ENCODE measurements at regions not wholly inside any gene's neighbourhood (a gene's known extent, or its start where the extent isn't known, plus 50 kb on each side); places are given as distances from the start of the nearest gene placed in this dataset.

DNA sequence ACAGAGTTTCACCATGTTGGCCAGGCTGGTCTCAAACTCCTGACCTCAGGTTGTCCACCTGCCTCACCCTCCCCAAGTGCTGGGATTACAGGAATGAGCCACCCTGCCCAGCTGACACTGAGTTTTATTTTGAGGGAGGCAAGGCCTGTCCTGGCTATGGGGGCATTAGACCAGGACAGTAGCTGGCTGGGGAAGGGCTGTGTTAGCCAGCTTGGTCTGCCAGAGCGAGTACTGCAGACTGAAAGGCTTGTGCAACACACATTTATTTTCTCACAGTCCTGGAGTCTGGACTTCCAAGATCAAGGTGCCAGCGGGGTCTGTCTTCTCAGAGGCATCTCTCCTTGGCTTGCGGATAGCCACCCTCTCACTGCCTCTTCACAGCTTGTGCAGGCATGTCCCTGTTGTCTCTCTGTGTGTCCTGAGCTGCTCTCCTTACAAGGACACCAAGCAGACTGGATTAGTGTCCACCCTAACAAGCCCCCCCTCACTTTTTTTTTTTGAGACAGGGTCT, 59.4 kb upstream of the HAAO start:
- Histone ChIP-seq H3K36me3 (ENCODE audit: insufficient read depth, low read length) (no peaks in the 10 kb centered on the region), H3K4me1 (ENCODE audit: control insufficient read depth, insufficient read depth, low read length) (peaks cover 25% of the 10 kb centered on the region), H3K27me3 (ENCODE audit: control insufficient read depth, insufficient read depth, low read length) (no peaks in the 10 kb centered on the region), H3K4me3 (ENCODE audit: low read length) (no peak overlapping the region), H3K9ac (ENCODE audit: low read depth, low read length) (no peak overlapping the region), H3K4me2 (ENCODE audit: low read length) (no peak overlapping the region), H3K9me3 (replicated peaks; ENCODE audit: low read length) (no peaks in the 10 kb centered on the region)

DNA sequence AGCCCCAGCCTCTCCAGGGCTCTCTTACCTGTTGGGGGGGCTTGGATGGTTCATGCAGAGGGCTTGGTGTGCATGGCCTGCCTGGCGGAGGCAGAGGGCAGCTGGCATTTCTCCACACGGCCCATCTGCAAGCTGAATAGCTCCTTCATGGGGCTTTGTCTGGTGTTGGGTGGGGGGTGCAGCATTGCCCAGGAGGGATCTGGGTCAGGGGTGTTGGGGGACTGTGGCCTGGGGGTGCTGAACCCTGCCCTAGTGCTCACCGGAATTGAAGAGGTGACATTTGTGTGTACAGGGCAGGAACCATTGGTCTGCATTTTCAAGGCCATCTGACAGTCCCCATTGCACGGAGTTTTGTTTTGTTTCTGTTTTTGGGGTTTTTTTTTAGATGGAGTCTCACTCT, 58.8 kb upstream of the HAAO start:
- peaks cover 25% of the 10 kb centered on the region for H3K4me1 ChIP-seq (ENCODE audit: control insufficient read depth, insufficient read depth, low read length)
- H3K4me3 ChIP-seq (ENCODE audit: low read length) = no peak overlapping the region
- H3K9me3 ChIP-seq (replicated peaks; ENCODE audit: low read length) = no peaks in the 10 kb centered on the region
- no peak overlapping the region for H3K9ac ChIP-seq (ENCODE audit: low read depth, low read length)
- no peaks in the 10 kb centered on the region for H3K36me3 ChIP-seq (ENCODE audit: insufficient read depth, low read length)
- no peak overlapping the region for H3K4me2 ChIP-seq (ENCODE audit: low read length)
- no peaks in the 10 kb centered on the region for H3K27me3 ChIP-seq (ENCODE audit: control insufficient read depth, insufficient read depth, low read length)

DNA sequence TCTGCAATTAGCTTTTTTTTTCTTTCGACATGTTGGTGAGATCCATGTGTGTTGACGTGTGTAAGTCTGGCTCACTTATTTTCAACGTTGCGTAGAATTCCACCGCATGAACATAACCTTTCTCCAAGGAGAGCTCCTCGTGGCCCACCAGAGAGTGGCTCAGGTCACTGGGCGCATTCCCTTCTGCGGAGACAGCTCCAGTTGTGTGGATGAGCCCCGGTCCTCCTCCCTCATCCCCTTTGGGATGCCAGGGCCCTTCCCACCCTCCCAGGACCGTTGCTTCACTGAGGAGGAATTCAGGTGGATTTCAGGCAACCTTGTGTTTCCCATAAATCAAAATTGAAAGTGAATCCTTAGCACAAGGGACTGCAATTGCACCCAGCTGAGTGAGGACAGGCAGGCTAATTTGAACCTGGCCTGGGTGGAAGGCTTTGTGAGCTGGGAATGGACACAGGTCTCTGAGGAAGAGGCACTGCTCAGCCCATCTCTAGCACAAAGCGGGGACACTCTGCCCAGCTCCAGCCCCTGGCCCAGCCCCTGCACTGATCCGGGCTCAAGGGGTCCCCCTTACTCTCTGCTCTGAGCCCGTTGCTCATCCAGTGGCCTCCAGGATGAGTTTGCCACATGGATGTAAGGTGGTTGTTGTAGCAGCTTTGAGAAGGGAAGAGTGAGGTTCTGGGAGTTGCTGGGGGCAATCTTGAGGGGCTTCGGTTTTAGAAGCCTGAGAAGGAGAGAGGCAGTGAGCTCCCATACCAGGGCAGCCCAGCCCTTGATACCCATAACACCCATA, 57.8 kb upstream of the HAAO start:
- Histone ChIP-seq H3K9ac (ENCODE audit: low read depth, low read length) (no peak overlapping the region), H3K27me3 (ENCODE audit: control insufficient read depth, insufficient read depth, low read length) (no peaks in the 10 kb centered on the region), H3K36me3 (ENCODE audit: insufficient read depth, low read length) (no peaks in the 10 kb centered on the region), H3K4me2 (ENCODE audit: low read length) (no peak overlapping the region), H3K4me1 (ENCODE audit: control insufficient read depth, insufficient read depth, low read length) (peaks cover 32% of the 10 kb centered on the region), H3K4me3 (ENCODE audit: low read length) (no peak overlapping the region), H3K9me3 (replicated peaks; ENCODE audit: low read length) (no peaks in the 10 kb centered on the region)

DNA sequence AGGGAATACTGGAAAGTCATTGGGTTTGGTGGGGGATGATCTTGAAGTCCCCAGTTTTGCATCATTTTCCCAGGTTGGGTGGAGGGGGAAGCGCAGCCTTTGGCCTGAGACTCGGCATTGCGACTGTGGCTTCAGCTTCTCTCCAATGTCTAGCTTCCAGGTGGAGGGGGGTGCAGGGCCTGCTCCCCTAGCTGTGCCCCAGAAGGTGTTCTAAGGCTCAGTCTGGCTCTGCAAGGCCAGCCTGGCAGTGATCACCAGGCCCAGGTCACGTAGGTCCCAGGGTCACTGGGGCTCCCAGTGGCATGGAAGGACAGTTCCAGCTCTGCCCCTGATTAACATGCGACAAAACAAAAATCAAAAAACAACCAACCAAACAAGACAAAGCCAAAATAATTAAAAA, 56.9 kb upstream of the HAAO start:
- H3K9ac ChIP-seq (ENCODE audit: low read depth, low read length) = no peak overlapping the region
- H3K27me3 ChIP-seq (ENCODE audit: control insufficient read depth, insufficient read depth, low read length) = no peaks in the 10 kb centered on the region
- H3K36me3 ChIP-seq (ENCODE audit: insufficient read depth, low read length) = no peaks in the 10 kb centered on the region
- H3K4me1 ChIP-seq (ENCODE audit: control insufficient read depth, insufficient read depth, low read length) = peaks cover 34% of the 10 kb centered on the region
- no peak overlapping the region for H3K4me3 ChIP-seq (ENCODE audit: low read length)
- H3K9me3 ChIP-seq (replicated peaks; ENCODE audit: low read length) = no peaks in the 10 kb centered on the region
- H3K4me2 ChIP-seq (ENCODE audit: low read length) = no peak overlapping the region

DNA sequence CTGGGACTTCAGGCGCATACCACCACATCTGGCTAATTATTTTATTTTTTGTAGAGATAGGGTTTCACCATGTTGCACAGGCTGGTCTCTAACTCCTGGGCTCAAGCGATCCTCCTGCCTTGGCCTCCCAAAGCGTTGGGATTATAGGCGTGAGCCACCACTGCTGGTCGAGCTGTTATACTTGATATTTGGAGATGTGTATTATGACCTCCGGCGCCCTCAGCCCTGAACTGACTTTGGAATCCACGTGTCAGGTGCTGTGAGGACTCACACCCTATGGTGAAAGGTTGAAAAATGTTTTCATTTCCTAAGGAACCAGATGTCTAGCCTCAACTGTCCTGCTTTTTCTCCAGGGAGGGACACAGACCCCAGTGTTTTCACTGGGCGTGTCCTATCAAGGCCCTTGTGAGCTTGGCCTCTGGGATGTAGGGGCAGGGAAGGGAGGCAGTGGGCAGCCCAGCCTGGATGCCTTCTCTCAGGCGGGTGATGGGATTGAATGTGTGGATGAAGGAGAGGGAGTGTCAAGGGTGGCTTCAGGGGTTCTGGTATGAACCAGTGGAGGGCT, 56.4 kb upstream of the HAAO start:
- Histone ChIP-seq H3K36me3 (ENCODE audit: insufficient read depth, low read length) (no peaks in the 10 kb centered on the region), H3K9ac (ENCODE audit: low read depth, low read length) (no peak overlapping the region), H3K4me2 (ENCODE audit: low read length) (no peak overlapping the region), H3K9me3 (replicated peaks; ENCODE audit: low read length) (no peaks in the 10 kb centered on the region), H3K4me1 (ENCODE audit: control insufficient read depth, insufficient read depth, low read length) (peaks cover 29% of the 10 kb centered on the region), H3K4me3 (ENCODE audit: low read length) (no peak overlapping the region), H3K27me3 (ENCODE audit: control insufficient read depth, insufficient read depth, low read length) (no peaks in the 10 kb centered on the region)

DNA sequence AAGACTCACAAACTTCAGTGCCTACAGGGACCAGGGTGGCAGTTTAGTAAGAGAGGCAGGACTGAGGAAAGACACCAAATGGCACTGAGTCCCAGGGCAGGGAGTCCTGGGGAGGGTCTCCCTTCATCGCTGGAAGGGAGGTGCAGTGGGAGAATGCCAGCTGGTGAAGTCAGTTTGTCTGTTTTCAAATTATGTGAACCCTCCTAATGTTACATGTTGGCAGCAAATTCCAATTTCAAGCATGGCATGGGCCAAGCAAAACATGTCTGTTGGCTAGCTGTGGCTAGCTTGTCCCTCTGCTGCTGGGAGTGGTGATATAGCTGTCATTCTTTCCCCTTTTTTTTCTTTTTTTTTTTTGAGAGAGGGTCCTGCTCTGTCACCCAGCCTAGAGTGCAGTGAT, 55.9 kb upstream of the HAAO start:
- H3K9ac ChIP-seq (ENCODE audit: low read depth, low read length) = no peak overlapping the region
- peak overlapping the region; percentile 28 for H3K4me2 ChIP-seq (ENCODE audit: low read length)
- H3K36me3 ChIP-seq (ENCODE audit: insufficient read depth, low read length) = no peaks in the 10 kb centered on the region
- no peaks in the 10 kb centered on the region for H3K27me3 ChIP-seq (ENCODE audit: control insufficient read depth, insufficient read depth, low read length)
- H3K4me3 ChIP-seq (ENCODE audit: low read length) = no peak overlapping the region
- no peaks in the 10 kb centered on the region for H3K9me3 ChIP-seq (replicated peaks; ENCODE audit: low read length)
- peaks cover 24% of the 10 kb centered on the region for H3K4me1 ChIP-seq (ENCODE audit: control insufficient read depth, insufficient read depth, low read length)

DNA sequence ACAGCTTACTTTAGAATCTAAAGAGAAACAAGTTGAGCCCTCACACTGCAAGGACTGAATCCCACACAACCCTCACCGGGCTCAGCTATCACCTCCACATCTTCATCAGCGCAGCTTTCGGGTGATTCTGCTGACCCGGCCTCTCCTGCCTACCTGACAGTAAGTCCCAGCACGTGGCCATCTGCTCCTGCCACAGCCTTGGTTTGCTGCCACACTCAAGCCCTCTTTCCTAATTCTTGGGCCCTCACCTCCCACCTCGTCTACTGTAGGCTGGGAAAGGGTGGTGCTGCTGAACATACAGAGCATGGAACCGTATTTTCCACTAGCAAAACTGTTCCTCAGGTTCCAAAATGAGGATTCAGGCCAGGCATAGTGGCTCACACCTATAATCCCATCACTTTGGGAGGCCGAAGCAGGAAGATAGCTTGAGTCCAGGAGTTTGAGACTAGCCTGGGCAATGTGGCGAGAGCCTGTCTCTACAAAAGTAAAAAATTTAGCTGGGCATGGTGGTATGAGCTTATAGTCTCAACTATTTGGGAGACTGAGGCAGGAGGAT, 55.3 kb upstream of the HAAO start:
- no peak overlapping the region for H3K4me3 ChIP-seq (ENCODE audit: low read length)
- H3K4me2 ChIP-seq (ENCODE audit: low read length) = no peak overlapping the region
- no peaks in the 10 kb centered on the region for H3K27me3 ChIP-seq (ENCODE audit: control insufficient read depth, insufficient read depth, low read length)
- H3K36me3 ChIP-seq (ENCODE audit: insufficient read depth, low read length) = no peaks in the 10 kb centered on the region
- no peaks in the 10 kb centered on the region for H3K9me3 ChIP-seq (replicated peaks; ENCODE audit: low read length)
- no peak overlapping the region for H3K9ac ChIP-seq (ENCODE audit: low read depth, low read length)
- peaks cover 24% of the 10 kb centered on the region for H3K4me1 ChIP-seq (ENCODE audit: control insufficient read depth, insufficient read depth, low read length)

DNA sequence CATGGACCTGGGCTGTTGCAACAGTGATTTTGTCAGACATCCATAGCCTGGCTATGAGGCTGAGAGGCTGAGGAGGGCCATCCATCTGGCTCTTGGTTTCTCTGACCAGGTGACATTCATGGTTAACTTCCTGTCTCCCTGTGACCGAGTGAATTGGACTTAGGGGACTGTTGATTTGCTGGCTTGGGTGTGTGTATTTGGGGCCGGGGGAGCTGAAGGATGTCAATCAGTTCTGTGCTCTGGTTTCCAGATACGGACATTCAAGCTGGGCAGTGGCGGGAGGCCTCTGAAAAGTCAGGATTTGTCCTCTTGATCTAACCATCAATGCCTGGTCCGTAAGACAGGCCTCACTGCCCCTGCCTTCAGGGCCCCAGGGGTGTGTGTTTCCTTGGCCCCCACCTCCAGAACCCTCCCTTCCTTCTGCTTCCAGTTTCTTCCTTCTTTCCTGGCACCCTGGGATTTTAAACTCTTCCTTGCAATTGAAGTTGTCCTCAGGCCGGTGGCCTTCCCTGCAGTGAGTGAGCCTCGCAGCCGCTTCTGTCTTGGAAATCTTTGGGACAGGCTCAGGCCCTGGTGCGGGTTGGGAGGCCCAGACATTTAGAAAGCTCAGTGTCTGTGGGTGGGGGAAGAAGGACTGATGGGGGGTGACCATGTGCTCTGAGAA, 54.7 kb upstream of the HAAO start:
- H3K4me3 ChIP-seq (ENCODE audit: low read length) = no peak overlapping the region
- peaks cover 24% of the 10 kb centered on the region for H3K4me1 ChIP-seq (ENCODE audit: control insufficient read depth, insufficient read depth, low read length)
- no peak overlapping the region for H3K9ac ChIP-seq (ENCODE audit: low read depth, low read length)
- H3K27me3 ChIP-seq (ENCODE audit: control insufficient read depth, insufficient read depth, low read length) = no peaks in the 10 kb centered on the region
- H3K4me2 ChIP-seq (ENCODE audit: low read length) = no peak overlapping the region
- no peaks in the 10 kb centered on the region for H3K36me3 ChIP-seq (ENCODE audit: insufficient read depth, low read length)
- no peaks in the 10 kb centered on the region for H3K9me3 ChIP-seq (replicated peaks; ENCODE audit: low read length)

DNA sequence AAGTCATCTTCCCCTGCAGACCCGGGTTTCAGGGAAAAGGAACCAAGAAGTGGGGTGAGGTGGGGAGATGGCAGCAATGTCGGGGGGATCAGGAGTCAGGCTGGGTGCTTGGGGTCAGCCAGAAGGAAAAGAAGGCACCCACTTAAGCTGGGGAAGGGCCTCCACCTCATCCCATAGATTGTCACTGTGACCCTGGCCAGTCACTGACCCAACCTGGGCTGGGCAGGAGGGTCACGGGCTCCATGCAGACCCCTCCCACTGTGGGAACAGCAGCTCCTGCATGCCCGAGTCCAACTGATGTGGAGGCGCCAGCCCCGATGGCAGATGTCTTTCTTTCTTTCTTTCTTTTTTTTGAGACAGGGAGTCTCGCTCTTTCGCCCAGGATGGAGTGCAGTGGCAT, 53.6 kb upstream of the HAAO start:
- Histone ChIP-seq H3K9me3 (replicated peaks; ENCODE audit: low read length) (no peaks in the 10 kb centered on the region), H3K4me2 (ENCODE audit: low read length) (no peak overlapping the region), H3K36me3 (ENCODE audit: insufficient read depth, low read length) (no peaks in the 10 kb centered on the region), H3K4me3 (ENCODE audit: low read length) (no peak overlapping the region), H3K27me3 (ENCODE audit: control insufficient read depth, insufficient read depth, low read length) (no peaks in the 10 kb centered on the region), H3K4me1 (ENCODE audit: control insufficient read depth, insufficient read depth, low read length) (peaks cover 24% of the 10 kb centered on the region), H3K9ac (ENCODE audit: low read depth, low read length) (no peak overlapping the region)

DNA sequence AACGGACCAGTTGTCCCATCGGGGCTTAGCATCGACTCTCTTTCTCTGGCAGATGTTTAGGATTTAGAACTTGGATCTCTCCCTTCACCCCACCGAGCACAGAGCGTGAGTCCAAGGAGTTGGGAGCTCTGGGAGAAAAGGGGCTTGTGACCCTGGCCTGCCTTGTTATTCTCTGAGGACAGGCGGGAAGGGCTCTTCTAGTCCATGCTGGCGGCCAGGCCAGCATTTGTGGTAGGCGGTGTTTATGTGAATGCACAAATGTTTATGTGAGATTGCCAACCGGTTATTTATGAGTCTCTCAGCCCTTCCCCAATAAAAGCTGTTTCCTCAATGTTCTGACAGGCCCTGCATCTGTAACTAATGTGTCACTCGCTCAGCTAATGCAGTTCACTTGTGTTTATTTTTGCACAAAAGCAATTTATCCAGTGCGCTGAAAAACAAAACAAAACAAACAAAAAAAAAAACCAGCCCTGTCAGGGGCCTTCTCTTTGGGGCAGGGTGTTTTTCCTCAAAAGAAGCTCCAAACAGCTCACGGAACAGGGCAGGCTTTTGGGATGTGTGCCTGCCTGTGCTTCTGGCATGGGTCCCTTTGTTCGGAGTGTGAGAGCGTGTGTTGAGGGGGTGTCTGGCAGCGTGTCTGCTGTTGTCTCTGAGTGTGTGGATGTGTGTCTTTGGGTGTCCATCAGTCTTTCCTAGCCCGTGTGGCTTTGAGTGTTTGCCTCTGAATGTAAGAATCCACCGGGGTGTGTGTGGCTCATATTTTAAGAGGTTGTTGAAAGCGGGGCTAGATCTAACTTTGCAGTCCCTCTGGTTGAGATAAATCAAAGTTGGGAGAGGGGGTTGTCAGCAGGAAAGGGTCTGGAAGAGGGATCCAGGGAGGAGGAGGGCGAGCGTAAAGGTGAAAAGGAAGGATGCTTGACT, 52.8 kb upstream of the HAAO start:
- no peaks in the 10 kb centered on the region for H3K27me3 ChIP-seq (ENCODE audit: control insufficient read depth, insufficient read depth, low read length)
- peaks cover 24% of the 10 kb centered on the region for H3K4me1 ChIP-seq (ENCODE audit: control insufficient read depth, insufficient read depth, low read length)
- no peaks in the 10 kb centered on the region for H3K9me3 ChIP-seq (replicated peaks; ENCODE audit: low read length)
- H3K36me3 ChIP-seq (ENCODE audit: insufficient read depth, low read length) = no peaks in the 10 kb centered on the region
- peak overlapping the region; percentile 5 for H3K4me2 ChIP-seq (ENCODE audit: low read length)
- H3K4me3 ChIP-seq (ENCODE audit: low read length) = no peak overlapping the region
- H3K9ac ChIP-seq (ENCODE audit: low read depth, low read length) = no peak overlapping the region

DNA sequence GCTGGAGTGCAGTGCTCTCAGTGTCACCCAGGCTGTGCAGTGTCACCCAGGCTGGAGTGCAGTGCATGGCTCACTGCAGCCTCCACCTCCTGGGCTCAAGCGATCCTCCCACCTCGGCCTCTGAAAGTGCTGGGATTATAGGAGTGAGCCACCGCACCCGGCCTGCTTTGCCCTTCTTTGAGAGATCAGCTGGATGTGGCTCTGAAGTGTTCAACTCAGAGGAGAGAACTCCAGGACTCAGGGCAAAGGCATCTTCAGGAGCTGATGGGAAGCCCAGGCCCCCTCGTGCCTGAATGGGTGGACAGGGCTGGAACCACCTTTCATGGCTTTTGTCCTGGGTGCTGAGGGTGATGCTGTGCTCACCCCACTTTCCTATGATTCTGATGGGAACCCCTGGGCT, 52.0 kb upstream of the HAAO start:
- Histone ChIP-seq H3K4me1 (ENCODE audit: control insufficient read depth, insufficient read depth, low read length) (peaks cover 24% of the 10 kb centered on the region), H3K4me3 (ENCODE audit: low read length) (no peak overlapping the region), H3K9ac (ENCODE audit: low read depth, low read length) (no peak overlapping the region), H3K36me3 (ENCODE audit: insufficient read depth, low read length) (no peaks in the 10 kb centered on the region), H3K4me2 (ENCODE audit: low read length) (no peak overlapping the region), H3K27me3 (ENCODE audit: control insufficient read depth, insufficient read depth, low read length) (no peaks in the 10 kb centered on the region), H3K9me3 (replicated peaks; ENCODE audit: low read length) (no peaks in the 10 kb centered on the region)
